GM10248 (cell line): ENCODE measurements at regions not wholly inside any gene's neighbourhood (a gene's known extent, or its start where the extent isn't known, plus 50 kb on each side); places are given as distances from the start of the nearest gene placed in this dataset.

Source experiments
- CTCF ChIA-PET: fragments of 300-600 bp; sonication (Branson Sonifier 250); formaldehyde crosslinking; extraction: SDS; loops from one replicate; lab custom pipeline; 2021; ENCODE audit warnings: antibody characterized with exemption; lab: Yijun Ruan, JAX
- POLR2A ChIA-PET: fragments of 350-650 bp; sonication (Branson Sonifier 250); formaldehyde crosslinking; extraction: SDS; loops from one replicate; lab custom pipeline; 2020; ENCODE audit warnings: antibody characterized with exemption; lab: Yijun Ruan, JAX
- DNase-seq: peaks from one replicate; pipeline ENCODE4 v3.0.0; 2012; ENCODE audit errors: extremely low spot score
- TF ChIP-seq, protein P1 (sequence below): IDR thresholded peaks from 2 replicates; pipeline ENCODE4 v1.5.1; 2012; ENCODE audit warnings: mild to moderate bottlenecking, low read depth; ENCODE audit errors: extremely low read depth, missing control alignments, control extremely low read depth

DNA sequence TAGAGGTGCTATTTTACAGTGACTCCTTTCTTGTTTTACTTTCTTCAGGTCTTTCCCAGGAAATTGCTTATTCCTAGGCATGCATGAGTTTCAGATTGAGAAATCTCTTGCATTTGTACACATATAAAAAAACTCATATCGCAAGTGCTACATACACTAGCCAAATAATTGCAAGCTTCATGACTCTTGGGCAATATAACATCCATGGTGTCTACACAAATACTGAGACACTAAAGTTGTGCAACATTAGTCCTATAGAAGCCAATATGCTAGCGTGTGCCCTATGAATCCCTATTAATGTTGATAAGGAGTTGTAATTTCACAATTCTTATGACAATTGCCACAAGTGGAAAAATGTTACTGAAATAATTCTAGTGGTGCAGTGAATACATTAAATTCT is 591.0 kb downstream of the ADGRL2 start:
- TF ChIP-seq, protein P1, sequence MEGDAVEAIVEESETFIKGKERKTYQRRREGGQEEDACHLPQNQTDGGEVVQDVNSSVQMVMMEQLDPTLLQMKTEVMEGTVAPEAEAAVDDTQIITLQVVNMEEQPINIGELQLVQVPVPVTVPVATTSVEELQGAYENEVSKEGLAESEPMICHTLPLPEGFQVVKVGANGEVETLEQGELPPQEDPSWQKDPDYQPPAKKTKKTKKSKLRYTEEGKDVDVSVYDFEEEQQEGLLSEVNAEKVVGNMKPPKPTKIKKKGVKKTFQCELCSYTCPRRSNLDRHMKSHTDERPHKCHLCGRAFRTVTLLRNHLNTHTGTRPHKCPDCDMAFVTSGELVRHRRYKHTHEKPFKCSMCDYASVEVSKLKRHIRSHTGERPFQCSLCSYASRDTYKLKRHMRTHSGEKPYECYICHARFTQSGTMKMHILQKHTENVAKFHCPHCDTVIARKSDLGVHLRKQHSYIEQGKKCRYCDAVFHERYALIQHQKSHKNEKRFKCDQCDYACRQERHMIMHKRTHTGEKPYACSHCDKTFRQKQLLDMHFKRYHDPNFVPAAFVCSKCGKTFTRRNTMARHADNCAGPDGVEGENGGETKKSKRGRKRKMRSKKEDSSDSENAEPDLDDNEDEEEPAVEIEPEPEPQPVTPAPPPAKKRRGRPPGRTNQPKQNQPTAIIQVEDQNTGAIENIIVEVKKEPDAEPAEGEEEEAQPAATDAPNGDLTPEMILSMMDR: no peak
- CTCF ChIA-PET: interaction anchor here (1.8 kb wide), 1 partner anchor 11 kb away, joined by 5 read pairs; no protein-coding TSS in a partner anchor
- no peak for DNase-seq
- POLR2A ChIA-PET: no interaction called here

DNA sequence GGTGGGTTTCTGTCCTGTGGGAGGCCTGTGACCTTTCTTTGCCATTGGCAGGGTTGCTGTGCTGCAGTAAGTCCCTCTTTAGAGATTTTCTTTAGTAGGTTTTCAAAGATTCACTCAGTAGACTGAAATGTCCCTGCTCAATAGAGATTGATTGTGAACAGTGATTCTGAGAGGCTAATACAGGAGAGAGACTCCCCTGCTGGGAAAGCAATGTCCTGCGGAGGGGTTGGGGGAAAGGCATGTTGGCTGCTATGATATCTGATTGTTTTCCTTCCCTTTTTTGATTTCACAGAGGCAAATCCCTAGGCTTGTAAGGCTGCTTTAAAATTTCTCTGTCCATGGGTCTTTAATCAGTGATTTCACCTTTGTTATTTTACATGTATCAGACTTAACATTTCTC is 589.9 kb downstream of the ADGRL2 start:
- POLR2A ChIA-PET: no interaction called here
- TF ChIP-seq, protein P1: no peak
- no peak for DNase-seq
- CTCF ChIA-PET: no interaction called here

DNA sequence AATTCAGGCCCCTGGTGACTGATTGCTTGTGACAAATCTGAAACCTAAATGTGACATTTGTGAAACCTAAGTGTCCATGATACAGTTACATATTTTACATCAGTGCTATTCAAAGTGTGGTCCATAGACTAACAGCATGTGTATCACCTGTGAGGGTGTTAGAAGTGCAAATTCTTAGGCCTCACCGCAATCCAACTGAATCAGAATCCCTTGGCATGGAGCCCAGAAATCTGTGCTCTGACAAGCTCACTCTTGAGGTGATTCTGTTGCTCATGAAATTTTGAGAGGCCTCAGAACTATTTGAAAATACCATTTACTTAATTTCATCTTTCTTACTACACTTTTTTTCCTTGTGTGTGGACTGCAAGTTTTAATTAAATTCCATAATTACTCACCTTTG is 587.9 kb downstream of the ADGRL2 start:
- no peak for DNase-seq
- ChIA-PET POLR2A (no interaction called here), CTCF (no interaction called here)
- TF ChIP-seq, protein P1: no peak

GRCh38 chr1:82387012-82387366 is 586.3 kb downstream of the ADGRL2 start:
- ChIA-PET CTCF (interaction anchor here (1.0 to 1.2 kb wide), 3 partner anchors 8 to 47 kb away, joined by 3 to 4 read pairs (median 4); no protein-coding TSS in a partner anchor), POLR2A (no interaction called here)
- TF ChIP-seq, protein P1: no peak
- DNase-seq: no peak

DNA sequence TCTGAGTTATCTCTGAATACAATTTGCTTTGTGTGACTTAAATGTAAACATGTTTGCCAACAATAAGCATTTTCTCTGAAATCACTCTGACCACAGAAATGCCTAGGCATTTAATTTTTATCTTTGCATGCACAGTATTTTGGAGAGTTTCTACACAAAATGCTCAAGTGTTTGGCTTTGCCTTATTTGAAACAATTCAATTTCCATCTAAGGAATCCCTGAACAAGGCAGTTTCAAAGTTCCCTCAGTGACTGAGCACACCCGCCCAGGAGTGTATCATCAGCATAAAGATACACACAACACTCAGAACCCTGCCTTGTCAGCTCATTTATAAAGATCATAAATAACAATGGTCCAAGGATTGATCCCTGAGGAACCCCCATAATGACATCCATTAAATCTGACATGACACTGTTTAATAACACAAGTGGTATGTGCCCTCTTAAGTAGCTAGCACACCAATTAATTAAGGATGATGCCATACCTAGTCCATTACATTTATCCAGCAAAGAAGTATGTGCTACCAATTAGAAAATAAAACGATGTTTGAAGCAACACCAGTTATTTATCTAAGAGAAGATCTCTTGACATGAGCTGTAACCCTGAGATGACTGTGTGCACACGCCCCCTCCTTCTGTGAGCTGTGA is 585.8 kb downstream of the ADGRL2 start:
- no peak for DNase-seq
- POLR2A ChIA-PET: no interaction called here
- CTCF ChIA-PET: interaction anchor here (1.0 to 1.2 kb wide), 3 partner anchors 9 to 47 kb away, joined by 3 to 4 read pairs (median 4); no protein-coding TSS in a partner anchor
- TF ChIP-seq, protein P1: no peak

DNA sequence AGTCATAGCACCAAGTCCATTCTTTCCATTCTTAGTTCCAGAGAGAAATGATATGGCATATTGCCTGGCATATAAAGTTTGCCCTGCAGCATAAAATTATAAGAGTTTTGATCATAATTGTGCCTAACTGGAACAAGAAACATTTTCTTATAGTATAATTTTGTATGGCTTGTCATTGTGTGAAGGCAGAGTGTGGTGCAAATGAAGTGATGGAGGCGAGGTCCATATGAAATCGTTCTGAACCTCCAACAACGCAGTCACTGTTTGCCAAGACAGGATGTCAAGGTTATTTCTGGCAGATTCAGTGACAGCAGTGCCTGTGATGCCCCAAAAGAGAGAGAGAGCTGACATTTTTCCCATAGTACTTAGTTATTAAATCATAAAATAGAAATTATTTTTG is 584.0 kb downstream of the ADGRL2 start:
- TF ChIP-seq, protein P1: no peak
- POLR2A ChIA-PET: no interaction called here
- CTCF ChIA-PET: no interaction called here
- no peak for DNase-seq
